ENCODE measurements at regions not wholly inside any gene's neighbourhood (a gene's known extent, or its start where the extent isn't known, plus 50 kb on each side); places are given as distances from the start of the nearest gene placed in this dataset.

DNA sequence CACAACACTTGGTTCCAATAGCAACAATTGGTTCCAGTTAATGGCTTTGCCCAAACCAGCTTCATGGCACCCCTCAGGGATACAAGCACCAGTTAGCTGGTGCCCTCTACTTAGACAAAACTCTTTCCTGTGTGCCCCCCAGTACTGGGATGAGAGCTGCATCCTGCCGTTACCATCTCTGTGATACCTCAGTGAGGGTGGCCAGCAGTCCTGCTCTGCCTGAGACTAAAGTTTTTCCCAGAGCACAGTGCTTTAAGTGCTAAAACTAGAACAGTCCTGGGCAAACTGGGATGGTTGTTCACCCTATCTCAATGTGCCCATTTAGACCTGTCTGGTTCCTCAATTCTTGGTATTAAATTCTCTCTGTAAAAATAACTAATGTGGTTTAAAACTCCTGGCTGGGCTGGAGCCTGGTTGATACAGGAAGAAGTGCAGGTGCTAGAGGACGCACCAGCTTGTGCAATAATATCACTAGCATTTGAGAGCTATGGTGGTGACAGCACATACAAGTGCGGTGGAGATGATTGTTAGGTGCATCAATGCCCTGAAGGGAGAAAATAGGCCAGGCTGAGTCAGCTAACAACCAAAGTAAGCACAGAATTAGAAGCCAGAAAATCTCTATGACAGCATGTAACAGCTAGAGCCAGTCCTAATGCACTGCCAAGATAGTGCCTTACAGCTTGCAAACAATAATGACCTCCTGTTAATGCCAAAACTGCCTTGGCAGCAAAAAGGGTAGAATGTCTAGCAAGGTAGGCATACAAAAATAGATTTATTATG, 179.8 kb upstream of the GALNT2 start:
- Mint-ChIP-seq H3K27ac (ENCODE audit: unreplicated experiment) (no peak overlapping the region), H3K27me3 (ENCODE audit: unreplicated experiment) (peaks cover 2% of the 10 kb centered on the region)

DNA sequence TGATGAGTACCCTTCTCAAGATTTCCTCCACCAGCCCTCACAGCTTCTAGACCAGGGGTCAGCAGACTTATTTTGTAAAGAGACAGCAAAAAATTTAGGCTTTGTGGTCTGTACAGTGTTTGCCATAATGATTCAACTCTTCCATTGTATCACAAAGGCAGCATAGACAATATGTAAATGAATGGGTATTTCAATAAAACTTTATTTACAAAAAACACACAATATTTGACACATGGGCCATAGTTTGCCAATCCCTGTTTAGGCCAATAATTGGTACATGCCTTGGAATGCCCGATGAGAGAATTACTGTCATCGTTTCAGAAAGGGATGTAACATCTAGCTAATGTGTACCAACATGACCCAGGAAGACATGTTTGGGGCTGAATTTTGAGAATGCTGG, 178.9 kb upstream of the GALNT2 start:
- Mint-ChIP-seq H3K27me3 (ENCODE audit: unreplicated experiment) (peaks cover 2% of the 10 kb centered on the region), H3K4me1 (ENCODE audit: unreplicated experiment) (peaks cover 4% of the 10 kb centered on the region)

More for the DNA sequence above, 179.8 kb upstream of the GALNT2 start:
- peaks cover 4% of the 10 kb centered on the region for H3K4me1 Mint-ChIP-seq (ENCODE audit: unreplicated experiment)
- TF ChIP-seq, protein P1, sequence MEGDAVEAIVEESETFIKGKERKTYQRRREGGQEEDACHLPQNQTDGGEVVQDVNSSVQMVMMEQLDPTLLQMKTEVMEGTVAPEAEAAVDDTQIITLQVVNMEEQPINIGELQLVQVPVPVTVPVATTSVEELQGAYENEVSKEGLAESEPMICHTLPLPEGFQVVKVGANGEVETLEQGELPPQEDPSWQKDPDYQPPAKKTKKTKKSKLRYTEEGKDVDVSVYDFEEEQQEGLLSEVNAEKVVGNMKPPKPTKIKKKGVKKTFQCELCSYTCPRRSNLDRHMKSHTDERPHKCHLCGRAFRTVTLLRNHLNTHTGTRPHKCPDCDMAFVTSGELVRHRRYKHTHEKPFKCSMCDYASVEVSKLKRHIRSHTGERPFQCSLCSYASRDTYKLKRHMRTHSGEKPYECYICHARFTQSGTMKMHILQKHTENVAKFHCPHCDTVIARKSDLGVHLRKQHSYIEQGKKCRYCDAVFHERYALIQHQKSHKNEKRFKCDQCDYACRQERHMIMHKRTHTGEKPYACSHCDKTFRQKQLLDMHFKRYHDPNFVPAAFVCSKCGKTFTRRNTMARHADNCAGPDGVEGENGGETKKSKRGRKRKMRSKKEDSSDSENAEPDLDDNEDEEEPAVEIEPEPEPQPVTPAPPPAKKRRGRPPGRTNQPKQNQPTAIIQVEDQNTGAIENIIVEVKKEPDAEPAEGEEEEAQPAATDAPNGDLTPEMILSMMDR (IDR thresholded peaks at IDR 0.05; ENCODE audit: unreplicated experiment): no peak
- H3K36me3 Mint-ChIP-seq (ENCODE audit: low read depth, unreplicated experiment): no peaks in the 10 kb centered on the region
- no peak for DNase-seq (ENCODE audit: low spot score)
- no peak overlapping the region for H3K4me3 Mint-ChIP-seq (ENCODE audit: unreplicated experiment)
- H3K9me3 Mint-ChIP-seq (ENCODE audit: unreplicated experiment): no peaks in the 10 kb centered on the region

DNA sequence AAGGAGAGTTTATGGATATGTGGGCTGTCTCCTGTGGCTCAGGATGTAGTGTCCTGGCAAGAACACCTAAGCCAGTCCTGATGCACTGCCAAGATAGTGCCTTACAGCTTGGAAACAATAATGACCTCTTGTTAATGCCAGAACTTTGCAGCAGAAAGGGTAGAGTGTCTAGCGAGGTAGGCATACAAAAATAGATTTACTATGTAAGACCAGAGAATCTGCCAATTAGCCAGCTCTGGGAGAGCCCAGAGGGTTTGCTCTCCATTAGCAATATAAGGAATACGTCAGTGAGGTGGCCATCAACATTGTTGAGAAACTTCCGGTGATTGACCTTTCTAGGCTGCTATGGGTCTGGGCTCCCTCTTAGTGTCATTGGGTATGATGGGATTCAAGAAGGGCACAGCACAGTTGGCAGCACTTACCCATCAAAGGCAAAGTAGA, 178.5 kb upstream of the GALNT2 start:
- DNase-seq (ENCODE audit: low spot score): no peak
- H3K4me1 Mint-ChIP-seq (ENCODE audit: unreplicated experiment): peaks cover 4% of the 10 kb centered on the region
- TF ChIP-seq, protein P1 (IDR thresholded peaks at IDR 0.05; ENCODE audit: unreplicated experiment): no peak
- H3K9me3 Mint-ChIP-seq (ENCODE audit: unreplicated experiment): no peaks in the 10 kb centered on the region
- H3K36me3 Mint-ChIP-seq (ENCODE audit: low read depth, unreplicated experiment): no peaks in the 10 kb centered on the region
- no peak overlapping the region for H3K27ac Mint-ChIP-seq (ENCODE audit: unreplicated experiment)
- H3K27me3 Mint-ChIP-seq (ENCODE audit: unreplicated experiment): peaks cover 2% of the 10 kb centered on the region
- H3K4me3 Mint-ChIP-seq (ENCODE audit: unreplicated experiment): no peak overlapping the region

More for the DNA sequence above, 178.9 kb upstream of the GALNT2 start:
- Mint-ChIP-seq H3K4me3 (ENCODE audit: unreplicated experiment) (no peak overlapping the region), H3K36me3 (ENCODE audit: low read depth, unreplicated experiment) (no peaks in the 10 kb centered on the region), H3K27ac (ENCODE audit: unreplicated experiment) (no peak overlapping the region), H3K9me3 (ENCODE audit: unreplicated experiment) (no peaks in the 10 kb centered on the region)
- TF ChIP-seq, protein P1 (IDR thresholded peaks at IDR 0.05; ENCODE audit: unreplicated experiment): no peak
- no peak for DNase-seq (ENCODE audit: low spot score)

DNA sequence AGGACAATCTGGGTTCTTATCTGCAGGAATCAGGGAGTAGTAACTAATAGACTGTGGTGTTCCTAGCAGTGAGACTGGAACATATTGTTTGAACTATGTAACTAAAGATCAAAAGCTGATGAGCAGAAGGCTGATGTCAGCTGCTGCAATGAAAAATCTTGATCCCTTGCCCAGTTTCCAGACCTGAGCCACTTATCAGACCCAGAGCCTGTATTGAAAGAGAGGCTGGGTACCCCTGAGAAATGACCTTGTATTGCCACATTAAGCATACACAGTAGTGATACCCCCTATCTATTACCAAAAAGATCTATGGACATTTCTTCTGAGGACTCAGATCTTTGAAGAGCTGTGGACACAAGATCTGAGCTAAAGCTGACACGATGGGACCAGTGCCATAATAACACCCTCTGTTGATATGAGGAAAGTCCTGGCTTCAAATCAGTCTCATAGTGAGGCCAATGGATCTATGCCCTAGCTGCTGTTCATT, 178.0 kb upstream of the GALNT2 start:
- Mint-ChIP-seq H3K4me3 (ENCODE audit: unreplicated experiment) (no peak overlapping the region), H3K9me3 (ENCODE audit: unreplicated experiment) (no peaks in the 10 kb centered on the region), H3K36me3 (ENCODE audit: low read depth, unreplicated experiment) (no peaks in the 10 kb centered on the region), H3K4me1 (ENCODE audit: unreplicated experiment) (peaks cover 4% of the 10 kb centered on the region), H3K27me3 (ENCODE audit: unreplicated experiment) (peaks cover 2% of the 10 kb centered on the region), H3K27ac (ENCODE audit: unreplicated experiment) (no peak overlapping the region)
- DNase-seq (ENCODE audit: low spot score): no peak
- TF ChIP-seq, protein P1 (IDR thresholded peaks at IDR 0.05; ENCODE audit: unreplicated experiment): no peak

DNA sequence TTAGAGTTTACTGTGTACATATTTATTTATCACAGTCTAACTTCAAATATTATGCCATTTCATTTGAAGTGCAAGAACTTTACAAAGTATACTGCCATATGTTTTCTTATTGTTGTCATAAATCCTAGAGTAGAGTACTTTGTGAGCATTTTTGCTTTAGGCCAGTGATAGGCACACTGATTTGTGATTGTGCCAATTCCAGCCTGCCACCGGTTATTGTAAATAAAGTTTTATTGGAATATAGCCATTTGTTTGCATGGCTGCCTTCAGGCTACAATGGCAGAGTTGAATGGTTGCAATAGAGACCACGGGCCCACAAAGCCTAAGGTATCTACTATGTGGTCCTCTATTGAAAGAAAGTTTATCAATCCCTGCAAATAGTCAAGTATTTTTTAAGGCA, 175.8 kb upstream of the GALNT2 start:
- H3K4me3 Mint-ChIP-seq (ENCODE audit: unreplicated experiment): no peak overlapping the region
- no peaks in the 10 kb centered on the region for H3K4me1 Mint-ChIP-seq (ENCODE audit: unreplicated experiment)
- H3K36me3 Mint-ChIP-seq (ENCODE audit: low read depth, unreplicated experiment): no peaks in the 10 kb centered on the region
- H3K9me3 Mint-ChIP-seq (ENCODE audit: unreplicated experiment): no peaks in the 10 kb centered on the region
- TF ChIP-seq, protein P1 (IDR thresholded peaks at IDR 0.05; ENCODE audit: unreplicated experiment): no peak
- no peak overlapping the region for H3K27ac Mint-ChIP-seq (ENCODE audit: unreplicated experiment)
- no peak for DNase-seq (ENCODE audit: low spot score)
- peaks cover 3% of the 10 kb centered on the region for H3K27me3 Mint-ChIP-seq (ENCODE audit: unreplicated experiment)
